Transverse colon (tissue), 4 donors: ENCODE measurements at regions not wholly inside any gene's neighbourhood (a gene's known extent, or its start where the extent isn't known, plus 50 kb on each side); places are given as distances from the start of the nearest gene placed in this dataset.
"Not testable (repeated sequence)": the region's sequence is repeated elsewhere in the genome, so short reads cannot be mapped to it uniquely, and the experiment has no call there.

ENCODE experiments used
- DNase-seq: peaks from one replicate; pipeline ENCODE4 v3.0.0-alpha.2; 2019
- H3K27ac ChIP-seq, 4 donors: fragments of 200-600 bp; sonication (generic); 2 replicates each; pipeline ENCODE4 v1.5.1; 2016 to 2018; ENCODE audit warnings: inconsistent platforms in 4 of 4
- H3K27me3 ChIP-seq: fragments of 200-600 bp; sonication (generic); 2 replicates; pipeline ENCODE4 v1.5.1; 2017; ENCODE audit warnings: inconsistent platforms
- H3K36me3 ChIP-seq, 4 donors: fragments of 200-600 bp; sonication (generic); 2 replicates each; pipeline ENCODE4 v1.5.1; 2017 to 2019; ENCODE audit warnings: inconsistent platforms in 4 of 4
- H3K4me1 ChIP-seq, 4 donors: fragments of 200-600 bp; sonication (generic); 2 replicates each; pipeline ENCODE4 v1.5.1; 2017 to 2020; ENCODE audit warnings: inconsistent platforms in 4 of 4
- H3K4me3 ChIP-seq, 4 donors: fragments of 200-600 bp; sonication (generic); 1 replicate in 1 of 4; 2 replicates in 3 of 4; pipeline versions ENCODE4 v1.5.1 to v1.6.1; 2017 to 2019; ENCODE audit warnings: inconsistent platforms in 4 of 4
- H3K9me3 ChIP-seq, 2 donors: fragments of 200-600 bp; sonication (generic); 2 replicates each; pipeline ENCODE4 v1.5.1; 2017 to 2019; ENCODE audit warnings: inconsistent platforms in 2 of 2
- CTCF ChIP-seq, 5 experiments: fragments of 200-600 bp in 3 of 5; fragments of 450-650 bp in 2 of 5; sonication (generic) in 3 of 5; IDR thresholded peaks; 1 replicate in 2 of 5; 2 replicates in 3 of 5; pipeline ENCODE4 v1.5.1; 2016 to 2017; ENCODE audit warnings: antibody characterized with exemption in 5 of 5, inconsistent platforms in 3 of 5, mild to moderate bottlenecking in 2 of 5, moderate library complexity in 1 of 5
- EP300 ChIP-seq: sonication (generic); formaldehyde crosslinking; IDR thresholded peaks from one replicate; pipeline ENCODE4 v1.6.1; 2017; ENCODE audit warnings: antibody characterized with exemption, low read depth
- POLR2A ChIP-seq: fragments of 450-650 bp; IDR thresholded peaks from one replicate; pipeline ENCODE4 v1.6.1; 2016; ENCODE audit warnings: antibody characterized with exemption, mild to moderate bottlenecking, moderate library complexity
- POLR2AphosphoS5 ChIP-seq, 3 donors: sonication (generic); formaldehyde crosslinking; IDR thresholded peaks; one replicate each; pipeline ENCODE4 v1.6.1; 2016; ENCODE audit warnings: antibody characterized with exemption in 3 of 3
- WGBS, 2 donors: methylation state at CpG; one replicate each; pipeline ENCODE4 v1.1.5; 2018; ENCODE audit warnings: low coverage in 1 of 2; 5-methylcytosine and 5-hydroxymethylcytosine counted together
- in situ Hi-C, 4 donors: fragments of 200-750 bp; cut with MboI; loops; one replicate each; pipeline versions ENCODE4 v1.15.0 to v1.15.1; 2017; ENCODE audit warnings: low sequenced_read_pairs in 3 of 4, low pct_ligation_motif_present in 1 of 4, low pct_unique_long_range_greater_than_20kb in 1 of 4
- intact Hi-C: fragments of 100-400 bp; cut with DNase I; formaldehyde crosslinking; loops from one replicate; pipeline ENCODE4 v1.15.1; 2023; ENCODE audit warnings: low total_unique reads

- Histone ChIP-seq H3K36me3 (no peaks in the 10 kb centered on the region), H3K4me1 (no peaks in the 10 kb centered on the region), H3K4me3 (no peak overlapping the region), H3K27me3 (no peaks in the 10 kb centered on the region), H3K27ac (no peak overlapping the region), H3K9me3 (peaks cover 0 to 4% of the 10 kb centered on the region in 2 donors)
- no peak for TF ChIP-seq CTCF (IDR thresholded peaks at IDR 0.05)
- TF ChIP-seq POLR2AphosphoS5 (IDR thresholded peaks at IDR 0.05) = no peak
- TF ChIP-seq POLR2A = no peak
- no peak for TF ChIP-seq EP300
- no peak for DNase-seq
- in situ Hi-C loops = no loop called here
- intact Hi-C loops = loop anchor here (5.0 kb wide), 1 partner anchor 468 kb away; no protein-coding TSS in a partner anchor
Measured at GRCh38 chr15:87549296-87549695, 707.2 kb downstream of the NTRK3 start.

- H3K27me3 ChIP-seq, H3K27ac ChIP-seq, H3K36me3 ChIP-seq, H3K9me3 ChIP-seq, DNase-seq, H3K4me1 ChIP-seq, H3K4me3 ChIP-seq, in situ Hi-C loops: not testable (repeated sequence)
- intact Hi-C loops = loop anchor here (5.0 kb wide), 1 partner anchor 469 kb away; no protein-coding TSS in a partner anchor
- 83 to 88% methylated on average over 5 to 14 of the region's 14 CpGs for WGBS, 2 donors
Measured at GRCh38 chr15:87548590-87548989, 707.9 kb downstream of the NTRK3 start.

- Histone ChIP-seq H3K27ac (no peak overlapping the region), H3K27me3 (no peaks in the 10 kb centered on the region), H3K4me3 (no peak overlapping the region), H3K9me3 (no peaks in the 10 kb centered on the region), H3K36me3 (no peaks in the 10 kb centered on the region), H3K4me1 (no peaks in the 10 kb centered on the region)
- 47 to 56% methylated on average over 3 of the region's 3 CpGs for WGBS, 2 donors
- DNase-seq = no peak
- no peak for TF ChIP-seq POLR2A
- in situ Hi-C loops = no loop called here
- intact Hi-C loops = loop anchor here (5.0 kb wide), 1 partner anchor 470 kb away; no protein-coding TSS in a partner anchor
Measured at GRCh38 chr15:87547470-87548181, 708.9 kb downstream of the NTRK3 start.

- TF ChIP-seq EP300 (no peak), POLR2A (no peak), POLR2AphosphoS5 (IDR thresholded peaks at IDR 0.05) (no peak), CTCF (IDR thresholded peaks at IDR 0.05) (no peak)
- Histone ChIP-seq H3K36me3 (no peaks in the 10 kb centered on the region), H3K9me3 (no peaks in the 10 kb centered on the region), H3K4me3 (no peak overlapping the region), H3K27ac (no peak overlapping the region), H3K4me1 (no peaks in the 10 kb centered on the region), H3K27me3 (no peaks in the 10 kb centered on the region)
- 30 to 75% methylated on average over 3 of the region's 3 CpGs for WGBS, 2 donors
- DNase-seq = no peak
- in situ Hi-C loops (no loop called here), intact Hi-C loops (no loop called here)
Measured at GRCh38 chr15:87538327-87538834, 718.2 kb downstream of the NTRK3 start.

- intact Hi-C loops = no loop called here
- no peaks in the 10 kb centered on the region for H3K4me1 ChIP-seq
- no peaks in the 10 kb centered on the region for H3K9me3 ChIP-seq
- H3K36me3 ChIP-seq = no peaks in the 10 kb centered on the region
- WGBS, 2 donors = 60 to 71% methylated on average over 1 of the region's 1 CpG
- TF ChIP-seq CTCF (IDR thresholded peaks at IDR 0.05) = no peak
- no peak for TF ChIP-seq EP300
- no peak for TF ChIP-seq POLR2A
- TF ChIP-seq POLR2AphosphoS5 (IDR thresholded peaks at IDR 0.05) = no peak
- no peak for DNase-seq
- no peak overlapping the region for H3K4me3 ChIP-seq
- no peak overlapping the region for H3K27ac ChIP-seq
- H3K27me3 ChIP-seq = no peaks in the 10 kb centered on the region
- in situ Hi-C loops = no loop called here
Measured at GRCh38 chr15:87537295-87537694, 719.2 kb downstream of the NTRK3 start.

- H3K9me3 ChIP-seq, in situ Hi-C loops, H3K36me3 ChIP-seq, intact Hi-C loops, H3K27ac ChIP-seq, H3K27me3 ChIP-seq, H3K4me3 ChIP-seq, H3K4me1 ChIP-seq, DNase-seq: not testable (repeated sequence)
- WGBS, 2 donors = 54% methylated on average over 1 of the region's 1 CpG; no CpG with 5 or more reads in 1 of the 2 donors
Measured at GRCh38 chr15:87533637-87534036, 722.9 kb downstream of the NTRK3 start.
